ENCODE measurements at regions not wholly inside any gene's neighbourhood (a gene's known extent, or its start where the extent isn't known, plus 50 kb on each side); places are given as distances from the start of the nearest gene placed in this dataset.
"Not testable (repeated sequence)": the region's sequence is repeated elsewhere in the genome, so short reads cannot be mapped to it uniquely, and the experiment has no call there.

DNA sequence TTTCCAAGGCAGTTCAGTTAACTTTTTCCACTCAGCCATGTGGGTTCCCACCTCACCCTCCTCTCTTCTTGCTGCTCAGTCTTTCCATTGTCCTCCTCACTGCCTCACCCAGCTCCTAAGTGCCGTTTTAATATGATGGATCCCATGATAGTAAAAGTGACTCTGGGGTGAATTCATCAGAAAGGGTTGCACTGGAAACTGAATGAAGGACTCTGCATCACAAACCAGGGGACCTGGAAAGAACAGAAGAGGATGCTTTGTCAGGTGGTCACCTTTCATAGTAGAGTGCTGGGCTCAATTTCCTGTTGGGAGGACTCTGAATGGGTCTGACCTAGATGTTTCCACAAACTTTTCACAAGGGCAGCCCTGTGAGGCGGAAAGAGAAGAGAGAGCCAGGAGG lies 67.8 kb upstream of the SLC8A3 start (continued):
- TF ChIP-seq ZBTB21 (CRISPR knock-in tag; IDR thresholded peaks at IDR 0.05; ENCODE audit: borderline replicate concordance) (no peak), NFATC4 (CRISPR knock-in tag; IDR thresholded peaks at IDR 0.05) (no peak), FOXK1 (CRISPR knock-in tag; IDR thresholded peaks at IDR 0.05) (no peak), IRF2 (CRISPR knock-in tag; IDR thresholded peaks at IDR 0.05; ENCODE audit: borderline replicate concordance, low read depth) (no peak), ATF1 (CRISPR knock-in tag; IDR thresholded peaks at IDR 0.05) (no peak), KAT7 (CRISPR knock-in tag; IDR thresholded peaks at IDR 0.05; ENCODE audit: borderline replicate concordance) (no peak), RELA (CRISPR knock-in tag; IDR thresholded peaks at IDR 0.05; ENCODE audit: borderline replicate concordance) (no peak)
- TF ChIP-seq, protein P1, sequence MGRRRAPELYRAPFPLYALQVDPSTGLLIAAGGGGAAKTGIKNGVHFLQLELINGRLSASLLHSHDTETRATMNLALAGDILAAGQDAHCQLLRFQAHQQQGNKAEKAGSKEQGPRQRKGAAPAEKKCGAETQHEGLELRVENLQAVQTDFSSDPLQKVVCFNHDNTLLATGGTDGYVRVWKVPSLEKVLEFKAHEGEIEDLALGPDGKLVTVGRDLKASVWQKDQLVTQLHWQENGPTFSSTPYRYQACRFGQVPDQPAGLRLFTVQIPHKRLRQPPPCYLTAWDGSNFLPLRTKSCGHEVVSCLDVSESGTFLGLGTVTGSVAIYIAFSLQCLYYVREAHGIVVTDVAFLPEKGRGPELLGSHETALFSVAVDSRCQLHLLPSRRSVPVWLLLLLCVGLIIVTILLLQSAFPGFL (CRISPR knock-in tag; IDR thresholded peaks at IDR 0.05; ENCODE audit: borderline replicate concordance): no peak
- TF ChIP-seq, protein P2, sequence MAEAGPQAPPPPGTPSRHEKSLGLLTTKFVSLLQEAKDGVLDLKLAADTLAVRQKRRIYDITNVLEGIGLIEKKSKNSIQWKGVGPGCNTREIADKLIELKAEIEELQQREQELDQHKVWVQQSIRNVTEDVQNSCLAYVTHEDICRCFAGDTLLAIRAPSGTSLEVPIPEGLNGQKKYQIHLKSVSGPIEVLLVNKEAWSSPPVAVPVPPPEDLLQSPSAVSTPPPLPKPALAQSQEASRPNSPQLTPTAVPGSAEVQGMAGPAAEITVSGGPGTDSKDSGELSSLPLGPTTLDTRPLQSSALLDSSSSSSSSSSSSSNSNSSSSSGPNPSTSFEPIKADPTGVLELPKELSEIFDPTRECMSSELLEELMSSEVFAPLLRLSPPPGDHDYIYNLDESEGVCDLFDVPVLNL (CRISPR knock-in tag; IDR thresholded peaks at IDR 0.05; ENCODE audit: borderline replicate concordance, low read depth): no peak

DNA sequence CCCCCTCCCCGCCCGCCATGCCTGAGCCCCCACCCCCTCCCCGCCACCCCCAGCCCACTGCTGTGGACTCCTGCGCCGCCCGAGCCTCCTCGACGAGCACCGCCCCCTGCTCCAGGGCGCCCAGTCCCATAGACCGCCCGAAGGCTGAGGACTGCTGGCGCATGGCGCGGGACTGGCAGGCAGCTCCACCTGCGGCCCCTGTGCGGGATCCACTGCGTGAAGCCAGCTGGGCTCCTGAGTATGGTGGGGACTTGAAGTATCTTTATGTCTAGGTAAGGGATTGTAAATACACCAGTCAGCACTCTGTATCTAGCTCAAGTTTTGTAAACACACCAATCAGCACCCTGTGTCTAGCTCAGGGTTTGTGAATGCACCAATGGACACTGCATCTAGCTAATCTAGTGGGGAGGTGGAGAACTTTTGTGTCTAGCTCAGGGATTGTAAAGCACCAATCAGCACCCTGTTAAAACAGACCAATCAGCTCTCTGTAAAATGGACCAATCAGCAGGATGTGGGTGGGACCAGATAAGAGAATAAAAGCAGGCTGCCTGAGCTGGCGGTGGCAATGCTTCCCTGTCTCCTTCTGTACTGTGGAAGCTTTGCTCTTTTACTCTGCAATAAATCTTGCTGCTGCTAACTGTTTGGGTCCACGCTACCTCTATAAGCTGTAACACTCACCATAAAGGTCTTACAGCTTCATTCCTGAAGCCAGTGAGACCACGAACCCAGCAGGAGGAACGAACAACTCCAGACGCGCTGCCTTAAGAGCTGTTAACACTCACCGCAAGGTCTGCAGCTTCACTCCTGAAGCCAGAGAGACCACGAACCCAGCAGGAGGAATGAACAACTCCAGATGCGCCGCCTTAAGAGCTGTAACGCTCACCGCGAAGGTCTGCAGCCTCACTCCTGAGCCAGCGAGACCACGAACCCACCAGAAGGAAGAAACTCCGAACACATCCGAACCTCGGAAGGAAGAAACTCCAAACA lies 66.6 kb upstream of the SLC8A3 start:
- TF ChIP-seq NFYB (CRISPR knock-in tag; conservative IDR thresholded peaks at IDR 0.05; ENCODE audit: low read depth): peak; percentile 94
- Mint-ChIP-seq H3K27ac (peak overlapping the region; percentile 20; the same call in 1 of the 2 replicates), H3K9me3 (peaks cover 11% of the 10 kb centered on the region), H3K4me3 (peak overlapping the region; percentile 58), H3K4me1 (peaks cover 34% of the 10 kb centered on the region)
- DNase-seq (ENCODE audit: low spot score): peak; percentile 75
- not testable (repeated sequence) for H3K27me3 Mint-ChIP-seq (ENCODE audit: low read depth); H3K36me3 Mint-ChIP-seq
- ChIA-PET CTCF (interaction anchor here (0.5 to 1.6 kb wide), 10 partner anchors 23 to 502 kb away, joined by 3 to 6 read pairs (median 3); no protein-coding TSS in a partner anchor), POLR2A (interaction anchor here (0.6 to 1.2 kb wide), 3 partner anchors 12 to 104 kb away, joined by 3 read pairs; no protein-coding TSS in a partner anchor)
- peak; percentile 64 for ATAC-seq

DNA sequence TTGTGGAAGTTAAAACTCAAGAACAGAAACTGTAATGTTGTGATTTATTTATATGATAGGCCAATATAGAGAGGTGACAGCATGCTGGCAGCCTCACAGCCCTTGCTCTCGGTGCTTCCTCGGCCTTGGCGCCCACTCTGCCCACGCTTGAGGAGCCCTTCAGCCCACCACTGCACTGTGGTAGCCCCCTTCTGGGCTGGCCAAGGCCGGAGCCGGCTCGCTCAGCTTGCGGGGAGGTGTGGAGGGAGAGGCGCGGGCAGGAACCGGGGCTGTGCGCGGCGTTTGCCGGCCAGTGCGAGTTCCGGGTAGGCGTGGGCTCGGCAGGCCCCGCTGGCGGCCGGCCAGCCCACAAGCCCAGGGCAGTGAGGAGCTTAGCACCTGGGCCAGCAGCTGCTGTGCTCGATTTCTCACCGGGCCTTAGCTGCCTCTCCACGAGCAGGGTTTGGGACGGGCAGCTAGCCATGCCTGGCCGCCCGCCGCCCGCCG lies 65.8 kb upstream of the SLC8A3 start:
- TF ChIP-seq FOXJ3 (CRISPR knock-in tag; IDR thresholded peaks at IDR 0.05; ENCODE audit: borderline replicate concordance): no peak
- no peak for TF ChIP-seq KAT7 (CRISPR knock-in tag; IDR thresholded peaks at IDR 0.05; ENCODE audit: borderline replicate concordance)
- TF ChIP-seq, protein P3, sequence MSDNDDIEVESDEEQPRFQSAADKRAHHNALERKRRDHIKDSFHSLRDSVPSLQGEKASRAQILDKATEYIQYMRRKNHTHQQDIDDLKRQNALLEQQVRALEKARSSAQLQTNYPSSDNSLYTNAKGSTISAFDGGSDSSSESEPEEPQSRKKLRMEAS (CRISPR knock-in tag; IDR thresholded peaks at IDR 0.05): peak; percentile 42; the same call in 1 of the 2 replicates
- TF ChIP-seq PRRX2 (CRISPR knock-in tag; IDR thresholded peaks at IDR 0.05): no peak
- TF ChIP-seq ZNF416 (CRISPR knock-in tag; IDR thresholded peaks at IDR 0.05): 0 out of 2 replicates have a peak, but pooled peaks have one; percentile 60
- Mint-ChIP-seq H3K27me3 (ENCODE audit: low read depth) (peaks cover 6% of the 10 kb centered on the region), H3K9me3 (peaks cover 11% of the 10 kb centered on the region), H3K27ac (no peak overlapping the region), H3K4me1 (peaks cover 40% of the 10 kb centered on the region), H3K36me3 (peaks cover 4% of the 10 kb centered on the region), H3K4me3 (peak overlapping the region; percentile 55)
- ATAC-seq (peak; percentile 78), DNase-seq (ENCODE audit: low spot score) (peak; percentile 46)
- ChIA-PET CTCF (interaction anchor here (1.1 to 1.6 kb wide), 6 partner anchors 24 to 436 kb away, joined by 3 to 6 read pairs (median 3); no protein-coding TSS in a partner anchor), POLR2A (interaction anchor here (0.6 to 1.0 kb wide), 2 partner anchors 13 to 31 kb away, joined by 3 read pairs; no protein-coding TSS in a partner anchor)

DNA sequence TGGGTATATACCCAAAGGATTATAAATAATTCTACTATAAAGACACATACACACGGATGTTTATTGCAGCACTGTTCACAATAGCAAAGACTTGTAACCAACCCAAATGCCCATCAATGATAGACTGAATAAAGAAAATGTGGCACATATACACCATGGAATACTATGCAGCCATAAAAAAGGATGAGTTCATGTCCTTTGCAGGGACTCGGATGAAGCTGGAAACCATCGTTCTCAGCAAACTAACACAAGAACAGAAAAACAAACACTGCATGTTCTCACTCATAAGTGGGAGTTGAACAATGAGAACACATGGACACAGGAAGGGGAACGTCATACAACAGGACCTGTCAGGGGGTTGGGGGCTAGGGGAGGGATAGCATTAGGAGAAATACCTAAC lies 64.8 kb upstream of the SLC8A3 start:
- H3K4me3 Mint-ChIP-seq: peak overlapping the region; percentile 47
- peaks cover 11% of the 10 kb centered on the region for H3K9me3 Mint-ChIP-seq
- ATAC-seq; H3K27ac Mint-ChIP-seq; H3K27me3 Mint-ChIP-seq (ENCODE audit: low read depth); POLR2A ChIA-PET; CTCF ChIA-PET; H3K36me3 Mint-ChIP-seq; DNase-seq (ENCODE audit: low spot score): not testable (repeated sequence)
- H3K4me1 Mint-ChIP-seq: peaks cover 32% of the 10 kb centered on the region

All from WTC11 (cell line).